ENCODE measurements at regions not wholly inside any gene's neighbourhood (a gene's known extent, or its start where the extent isn't known, plus 50 kb on each side); places are given as distances from the start of the nearest gene placed in this dataset.
A peak's percentile ranks its signal among the peaks of the same experiment; 100 is the strongest.

- Histone ChIP-seq H2AFZ (ENCODE audit: low read depth, low read length) (no peak overlapping the region), H3K9ac (ENCODE audit: low read length) (no peak overlapping the region), H3K79me2 (ENCODE audit: insufficient read depth, low read length) (no peaks in the 10 kb centered on the region), H3K27ac (ENCODE audit: low read depth, low read length) (no peak overlapping the region), H3K27me3 (ENCODE audit: insufficient read depth, low read length) (no peaks in the 10 kb centered on the region), H4K20me1 (ENCODE audit: insufficient read depth, low read length) (no peaks in the 10 kb centered on the region), H3K36me3 (ENCODE audit: insufficient read depth, low read length) (no peaks in the 10 kb centered on the region), H3K4me3 (ENCODE audit: insufficient read depth, low read depth, low read length) (no peak overlapping the region), H3K9me3 (ENCODE audit: insufficient read depth, low read depth, low read length) (no peaks in the 10 kb centered on the region), H3K4me1 (ENCODE audit: insufficient read depth, low read length) (no peaks in the 10 kb centered on the region), H3K4me2 (ENCODE audit: low read length) (no peak overlapping the region)
- no peaks in the 10 kb centered on the region for H3K36me3 Mint-ChIP-seq (ENCODE audit: low read depth, unreplicated experiment)
- H3K27ac Mint-ChIP-seq (ENCODE audit: unreplicated experiment): no peak overlapping the region
- FAIRE-seq (no peak), DNase-seq (ENCODE audit: low read depth) (peak; percentile 81)
- H3K4me3 Mint-ChIP-seq (ENCODE audit: unreplicated experiment): no peak overlapping the region
- peaks cover 10% of the 10 kb centered on the region for H3K4me1 Mint-ChIP-seq (ENCODE audit: low read depth, unreplicated experiment)
- TF ChIP-seq EZH2 (IDR thresholded peaks at IDR 0.05; ENCODE audit: insufficient read depth, low read length): no peak
- TF ChIP-seq, protein P1, sequence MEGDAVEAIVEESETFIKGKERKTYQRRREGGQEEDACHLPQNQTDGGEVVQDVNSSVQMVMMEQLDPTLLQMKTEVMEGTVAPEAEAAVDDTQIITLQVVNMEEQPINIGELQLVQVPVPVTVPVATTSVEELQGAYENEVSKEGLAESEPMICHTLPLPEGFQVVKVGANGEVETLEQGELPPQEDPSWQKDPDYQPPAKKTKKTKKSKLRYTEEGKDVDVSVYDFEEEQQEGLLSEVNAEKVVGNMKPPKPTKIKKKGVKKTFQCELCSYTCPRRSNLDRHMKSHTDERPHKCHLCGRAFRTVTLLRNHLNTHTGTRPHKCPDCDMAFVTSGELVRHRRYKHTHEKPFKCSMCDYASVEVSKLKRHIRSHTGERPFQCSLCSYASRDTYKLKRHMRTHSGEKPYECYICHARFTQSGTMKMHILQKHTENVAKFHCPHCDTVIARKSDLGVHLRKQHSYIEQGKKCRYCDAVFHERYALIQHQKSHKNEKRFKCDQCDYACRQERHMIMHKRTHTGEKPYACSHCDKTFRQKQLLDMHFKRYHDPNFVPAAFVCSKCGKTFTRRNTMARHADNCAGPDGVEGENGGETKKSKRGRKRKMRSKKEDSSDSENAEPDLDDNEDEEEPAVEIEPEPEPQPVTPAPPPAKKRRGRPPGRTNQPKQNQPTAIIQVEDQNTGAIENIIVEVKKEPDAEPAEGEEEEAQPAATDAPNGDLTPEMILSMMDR (IDR thresholded peaks at IDR 0.05; ENCODE audit: insufficient read depth, low read depth, low read length): no peak
- H3K27me3 Mint-ChIP-seq (ENCODE audit: low read depth, unreplicated experiment): no peaks in the 10 kb centered on the region
- H3K9me3 Mint-ChIP-seq (ENCODE audit: unreplicated experiment): peaks cover 2% of the 10 kb centered on the region
Observed at GRCh38 chr6:147135211-147135681, 69.0 kb upstream of the STXBP5 start.

- Histone ChIP-seq H3K27me3 (ENCODE audit: insufficient read depth, low read length) (no peaks in the 10 kb centered on the region), H3K9me3 (ENCODE audit: insufficient read depth, low read depth, low read length) (no peaks in the 10 kb centered on the region), H3K27ac (ENCODE audit: low read depth, low read length) (no peak overlapping the region), H4K20me1 (ENCODE audit: insufficient read depth, low read length) (no peaks in the 10 kb centered on the region), H2AFZ (ENCODE audit: low read depth, low read length) (no peak overlapping the region), H3K4me1 (ENCODE audit: insufficient read depth, low read length) (no peaks in the 10 kb centered on the region), H3K4me3 (ENCODE audit: insufficient read depth, low read depth, low read length) (no peak overlapping the region), H3K79me2 (ENCODE audit: insufficient read depth, low read length) (no peaks in the 10 kb centered on the region), H3K36me3 (ENCODE audit: insufficient read depth, low read length) (no peaks in the 10 kb centered on the region), H3K4me2 (ENCODE audit: low read length) (no peak overlapping the region), H3K9ac (ENCODE audit: low read length) (no peak overlapping the region)
- Mint-ChIP-seq H3K4me3 (ENCODE audit: unreplicated experiment) (no peak overlapping the region), H3K36me3 (ENCODE audit: low read depth, unreplicated experiment) (no peaks in the 10 kb centered on the region), H3K27me3 (ENCODE audit: low read depth, unreplicated experiment) (no peaks in the 10 kb centered on the region), H3K9me3 (ENCODE audit: unreplicated experiment) (peaks cover 2% of the 10 kb centered on the region), H3K4me1 (ENCODE audit: low read depth, unreplicated experiment) (peaks cover 10% of the 10 kb centered on the region), H3K27ac (ENCODE audit: unreplicated experiment) (no peak overlapping the region)
- DNase-seq (ENCODE audit: low read depth) (no peak), FAIRE-seq (no peak)
- TF ChIP-seq, protein P1 (IDR thresholded peaks at IDR 0.05; ENCODE audit: insufficient read depth, low read depth, low read length): no peak
Observed at GRCh38 chr6:147136057-147136456, 68.2 kb upstream of the STXBP5 start.

DNA sequence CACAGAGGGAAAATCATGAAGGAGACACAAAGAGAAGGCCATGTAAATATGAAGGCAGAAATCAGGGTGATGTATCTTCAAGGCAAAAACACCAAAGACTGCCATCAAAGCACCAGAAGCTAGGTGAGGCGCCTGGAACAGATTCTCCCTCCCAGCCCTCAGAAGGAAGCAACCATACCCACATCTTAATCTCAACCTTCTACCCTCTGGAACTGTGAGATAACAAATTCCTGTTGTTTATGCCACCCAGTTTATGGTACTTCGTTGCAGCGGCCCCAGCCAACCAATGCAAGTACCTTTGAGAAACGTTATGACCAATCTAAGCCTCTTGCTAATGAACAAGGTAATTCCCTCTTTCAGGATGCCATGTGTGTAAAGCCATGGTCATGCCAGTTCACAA, 66.2 kb upstream of the STXBP5 start:
- Mint-ChIP-seq H3K4me3 (ENCODE audit: unreplicated experiment) (no peak overlapping the region), H3K4me1 (ENCODE audit: low read depth, unreplicated experiment) (peaks cover 7% of the 10 kb centered on the region), H3K9me3 (ENCODE audit: unreplicated experiment) (peaks cover 2% of the 10 kb centered on the region), H3K36me3 (ENCODE audit: low read depth, unreplicated experiment) (no peaks in the 10 kb centered on the region), H3K27ac (ENCODE audit: unreplicated experiment) (no peak overlapping the region), H3K27me3 (ENCODE audit: low read depth, unreplicated experiment) (no peaks in the 10 kb centered on the region)
- FAIRE-seq (no peak), DNase-seq (ENCODE audit: low read depth) (no peak)
- Histone ChIP-seq H3K27me3 (ENCODE audit: insufficient read depth, low read length) (no peaks in the 10 kb centered on the region), H3K27ac (ENCODE audit: low read depth, low read length) (no peak overlapping the region), H3K4me1 (ENCODE audit: insufficient read depth, low read length) (no peaks in the 10 kb centered on the region), H3K79me2 (ENCODE audit: insufficient read depth, low read length) (no peaks in the 10 kb centered on the region), H4K20me1 (ENCODE audit: insufficient read depth, low read length) (no peaks in the 10 kb centered on the region), H3K4me2 (ENCODE audit: low read length) (no peak overlapping the region), H3K36me3 (ENCODE audit: insufficient read depth, low read length) (no peaks in the 10 kb centered on the region), H2AFZ (ENCODE audit: low read depth, low read length) (no peak overlapping the region), H3K4me3 (ENCODE audit: insufficient read depth, low read depth, low read length) (no peak overlapping the region), H3K9me3 (ENCODE audit: insufficient read depth, low read depth, low read length) (no peaks in the 10 kb centered on the region), H3K9ac (ENCODE audit: low read length) (no peak overlapping the region)
- TF ChIP-seq EZH2 (IDR thresholded peaks at IDR 0.05; ENCODE audit: insufficient read depth, low read length): no peak
